CD4-positive, alpha-beta T cell treated with Interleukin-17A for 1 hour (primary cell): ENCODE measurements at regions not wholly inside any gene's neighbourhood (a gene's known extent, or its start where the extent isn't known, plus 50 kb on each side); places are given as distances from the start of the nearest gene placed in this dataset.
"Not testable (repeated sequence)": the region's sequence is repeated elsewhere in the genome, so short reads cannot be mapped to it uniquely, and the experiment has no call there.

Experiments used
- DNase-seq: peaks from one replicate; pipeline ENCODE4 v3.0.0-alpha.2; 2020

DNA sequence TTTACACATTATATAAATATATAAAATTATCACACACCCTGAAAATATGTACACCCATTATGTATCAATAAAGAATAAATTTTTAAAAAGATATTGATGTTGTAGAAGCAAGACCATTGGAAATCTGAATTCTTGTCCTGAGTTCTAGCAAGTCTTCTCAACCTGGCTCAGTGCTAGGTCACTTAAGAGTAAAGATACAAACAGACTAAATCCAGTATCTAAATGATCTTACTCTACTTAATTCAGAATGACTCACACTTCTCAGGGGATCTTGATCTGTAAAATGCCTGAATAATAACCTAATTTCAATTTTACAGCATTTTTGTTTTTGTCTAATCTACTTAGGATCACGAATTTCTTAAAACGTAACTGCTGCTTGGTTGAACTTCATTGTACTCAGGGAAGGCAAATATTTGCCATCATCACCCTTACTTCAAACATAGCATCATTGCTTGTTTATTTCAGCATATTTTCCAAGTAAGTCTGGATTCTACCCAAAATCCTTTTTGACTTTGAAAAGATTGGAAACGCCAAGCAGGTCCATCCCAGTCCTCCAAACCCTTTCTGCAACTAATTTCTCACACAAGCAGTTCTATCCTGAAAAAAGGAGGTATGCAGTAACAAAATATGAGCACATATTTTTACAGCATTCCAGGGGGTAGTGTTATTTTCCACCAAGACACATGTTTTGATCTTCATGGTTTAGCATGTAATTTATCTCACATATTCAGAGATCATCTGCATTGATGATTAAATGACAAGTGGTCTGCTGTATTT, 582.6 kb downstream of the PSAT1 start:
- DNase-seq = no peak

DNA sequence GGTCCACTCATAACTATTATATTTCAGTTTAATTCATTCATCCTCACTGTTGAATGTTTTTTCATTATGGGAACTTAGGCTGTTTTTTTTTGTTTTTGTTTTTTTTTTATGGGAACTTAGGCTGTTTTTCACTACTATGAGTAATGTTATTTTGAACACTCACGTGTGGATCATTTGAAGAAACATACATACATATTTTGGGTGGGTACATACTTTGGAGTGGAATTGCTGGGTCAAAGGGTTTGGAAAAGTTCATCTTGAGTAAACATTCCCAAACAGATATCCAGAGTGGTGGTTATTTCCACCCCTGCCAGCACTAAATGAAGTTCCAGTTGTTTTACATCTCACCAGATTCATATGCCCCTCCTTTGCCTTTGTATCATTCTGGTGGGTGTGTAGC, 584.4 kb downstream of the PSAT1 start:
- no peak for DNase-seq

DNA sequence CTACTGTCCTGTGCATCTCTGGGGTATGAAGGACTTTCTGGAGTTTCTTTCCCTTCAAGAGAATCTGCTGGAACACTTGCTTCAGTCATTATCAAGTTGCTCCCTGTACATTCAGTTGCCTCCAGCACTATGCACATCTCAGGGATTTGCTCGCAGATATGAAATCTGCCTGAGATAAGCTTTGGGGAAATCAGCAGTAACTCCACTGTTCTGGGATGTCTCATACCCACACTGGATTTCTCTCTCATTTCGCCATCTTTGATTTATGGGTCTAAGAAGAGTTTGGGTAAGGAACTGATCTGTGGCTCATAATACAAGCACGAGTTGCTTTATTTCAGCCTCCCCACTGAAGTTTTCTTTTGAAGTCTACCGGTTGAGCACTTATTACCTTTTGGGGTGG, 585.6 kb downstream of the PSAT1 start:
- DNase-seq = no peak

DNA sequence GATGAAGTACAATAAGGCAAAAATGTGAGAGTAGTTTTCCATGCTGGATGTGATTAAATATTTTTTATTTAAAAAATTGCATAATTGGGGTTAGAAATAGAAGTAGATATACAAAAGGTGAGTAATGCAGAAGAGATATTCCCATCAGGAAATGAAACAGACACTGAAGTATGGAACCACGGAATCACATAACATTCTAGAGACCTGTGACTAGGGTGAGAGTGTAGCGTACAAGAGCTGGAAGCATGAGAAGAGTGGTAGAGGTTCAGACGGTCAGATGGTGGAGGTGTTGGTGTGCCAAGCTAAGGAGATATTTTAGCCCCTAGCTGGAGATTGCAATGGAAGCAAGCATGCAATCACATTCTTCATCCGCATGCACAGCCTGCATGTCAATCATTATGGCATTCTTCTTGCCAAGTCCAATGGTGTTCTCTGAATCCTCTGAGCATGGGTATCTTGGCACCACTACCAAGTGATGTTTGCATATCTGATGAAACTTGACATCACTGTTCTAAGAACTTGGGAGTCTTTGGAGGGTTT, 587.8 kb downstream of the PSAT1 start:
- DNase-seq = no peak

DNA sequence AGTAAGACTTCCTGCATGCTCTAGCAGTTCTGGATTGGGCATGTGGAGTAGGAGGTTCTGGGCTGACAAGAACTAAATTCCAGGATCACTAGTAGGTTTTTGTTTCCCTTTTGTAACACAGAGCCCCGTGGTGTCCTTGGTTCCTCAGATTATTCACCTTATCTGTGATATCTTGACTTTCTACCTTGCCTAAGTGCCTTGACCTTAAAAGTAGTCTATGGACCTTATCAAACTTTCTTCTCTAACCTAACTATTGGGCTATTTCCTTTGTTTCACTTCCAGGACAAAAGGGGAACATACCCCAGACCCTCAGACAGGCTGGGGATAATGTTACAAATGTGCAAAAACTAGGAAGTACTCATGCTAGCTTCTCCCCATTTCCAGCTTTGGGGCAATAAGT, 595.3 kb downstream of the PSAT1 start:
- no peak for DNase-seq

DNA sequence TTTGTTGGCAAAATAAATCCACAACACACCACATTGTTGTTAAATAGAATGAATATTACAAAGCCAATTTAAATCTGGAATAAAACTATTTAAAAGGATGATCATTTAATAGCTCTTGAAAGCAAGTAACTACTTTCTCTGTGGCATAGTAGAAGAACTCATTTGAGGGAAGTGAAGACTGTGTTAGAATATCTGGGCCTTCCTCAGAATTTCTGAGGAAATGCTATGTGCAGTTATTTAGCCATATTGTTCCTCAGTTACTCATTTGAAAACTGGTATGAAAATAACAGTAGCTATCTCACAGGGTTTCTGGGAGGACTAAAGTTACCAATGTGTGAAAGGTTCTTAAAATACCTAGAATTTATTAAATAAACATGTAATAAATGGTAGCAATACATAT, 595.8 kb downstream of the PSAT1 start:
- DNase-seq = no peak

DNA sequence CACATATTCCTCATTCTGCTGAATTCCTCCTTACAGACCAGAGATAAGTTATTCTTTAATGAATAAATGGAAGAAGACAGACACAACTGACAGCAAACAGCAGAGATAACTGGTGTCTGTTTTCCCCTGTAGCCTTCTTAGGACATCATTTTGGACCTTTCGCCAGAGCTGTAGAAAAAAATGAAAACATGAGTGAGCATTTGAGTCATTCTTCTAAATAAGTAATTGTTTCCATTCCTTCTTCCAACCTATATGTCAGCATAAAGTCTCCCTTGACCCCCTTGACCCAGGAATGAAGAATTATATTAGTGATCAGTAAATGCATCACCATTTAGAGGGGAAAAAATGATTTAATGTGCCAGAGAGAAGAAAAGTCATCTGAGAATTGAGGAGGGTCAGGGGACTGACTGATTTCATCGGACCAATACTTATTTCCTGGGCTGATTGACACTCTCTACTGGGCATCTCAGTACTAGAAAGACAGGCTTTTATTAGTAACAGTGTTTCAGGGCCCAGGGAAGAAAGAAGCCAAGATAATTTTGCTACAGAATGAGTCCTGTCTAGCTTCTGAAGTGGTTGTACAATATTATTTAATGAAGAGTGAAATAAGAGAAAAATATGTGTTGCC, 597.0 kb downstream of the PSAT1 start:
- DNase-seq = no peak

DNA sequence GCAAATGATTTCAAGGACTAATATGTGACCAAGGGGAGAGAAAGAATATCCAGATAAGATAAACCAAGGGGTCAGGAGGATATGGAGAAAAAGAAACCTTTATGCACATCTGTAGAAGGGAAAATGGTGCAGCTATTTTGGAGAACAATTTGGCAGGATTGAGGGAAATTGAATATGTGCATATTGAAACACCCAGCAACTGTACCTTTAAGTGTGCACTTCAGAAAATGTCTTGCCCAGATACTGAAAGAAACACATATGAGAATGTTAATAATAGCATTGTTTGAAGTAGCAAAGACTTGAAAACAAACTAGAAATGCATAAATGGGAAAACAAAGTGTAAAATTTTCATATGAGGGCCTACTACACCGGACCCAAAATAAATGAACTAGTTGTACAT, 599.6 kb downstream of the PSAT1 start:
- no peak for DNase-seq

DNA sequence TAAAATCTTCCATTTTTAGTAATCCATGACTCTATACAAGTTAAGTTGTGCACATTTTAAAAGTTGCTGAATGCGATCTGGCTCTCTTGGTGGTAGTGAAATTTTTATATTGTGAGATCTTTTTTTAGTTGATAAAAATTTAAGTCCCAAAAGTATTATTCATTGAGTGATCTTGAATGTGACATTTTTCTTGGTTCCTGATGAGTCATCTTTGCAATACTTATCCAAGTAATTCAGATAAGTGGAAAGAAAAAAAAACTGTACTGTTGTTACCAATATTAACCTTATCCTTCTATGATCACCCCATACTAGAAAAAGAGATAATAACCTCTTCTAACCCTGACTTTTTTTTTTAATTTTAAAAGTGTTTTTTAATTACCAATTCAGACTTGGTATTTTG, 601.3 kb downstream of the PSAT1 start:
- no peak for DNase-seq

DNA sequence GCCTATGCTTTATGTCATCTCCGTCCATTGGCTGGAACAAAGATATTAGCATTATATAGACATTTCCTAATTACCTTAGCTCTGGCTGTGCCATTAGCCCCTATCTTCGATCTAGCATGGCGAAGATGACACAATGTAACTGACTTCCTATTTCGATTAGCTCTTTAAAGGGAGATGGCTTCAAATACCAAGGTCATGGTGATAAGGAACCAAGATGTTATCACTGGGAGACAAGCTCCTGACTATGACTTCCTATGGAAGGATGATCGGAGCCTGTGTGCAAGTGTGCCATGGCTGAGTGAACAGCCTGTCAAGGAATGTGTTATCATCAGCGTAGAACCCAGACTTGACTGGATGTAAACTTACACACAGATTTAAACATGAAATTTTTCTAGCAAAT, 602.1 kb downstream of the PSAT1 start:
- no peak for DNase-seq

DNA sequence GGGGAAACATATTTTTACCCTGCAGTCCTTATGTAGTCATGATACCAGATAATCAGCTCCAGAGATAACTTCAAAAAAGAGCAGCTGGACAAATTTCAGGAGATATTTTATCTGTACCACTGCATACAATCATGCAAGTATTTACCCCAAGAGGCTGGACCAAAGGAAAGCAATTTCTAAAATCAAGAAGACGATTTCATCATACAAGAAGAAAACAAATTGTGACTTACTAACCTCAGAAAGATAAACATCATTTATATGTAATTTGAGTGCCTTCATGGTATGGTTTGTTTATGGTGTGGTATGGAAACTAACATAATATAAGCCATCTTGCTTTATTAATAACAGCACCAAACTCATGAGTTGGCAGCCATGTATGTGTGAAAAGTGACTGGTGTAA, 603.6 kb downstream of the PSAT1 start:
- DNase-seq = no peak

DNA sequence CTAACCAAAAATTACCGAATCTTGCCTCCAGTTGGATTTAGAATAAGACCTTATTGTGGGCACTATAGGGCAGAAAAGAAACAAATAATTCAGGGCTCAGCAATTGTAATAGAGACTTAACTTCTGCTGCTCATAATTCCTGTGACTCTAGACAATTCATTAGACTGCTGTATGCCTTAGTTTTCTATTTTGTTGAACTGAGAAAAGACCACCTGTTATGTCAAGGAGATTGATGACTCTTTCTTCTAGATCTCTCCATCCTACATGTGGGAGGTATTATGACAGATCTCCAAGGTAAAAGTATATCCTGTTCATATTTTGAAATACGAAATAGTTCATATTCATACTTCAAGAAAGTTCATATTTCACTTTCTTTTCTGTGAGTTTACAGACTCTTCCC, 605.1 kb downstream of the PSAT1 start:
- no peak for DNase-seq

DNA sequence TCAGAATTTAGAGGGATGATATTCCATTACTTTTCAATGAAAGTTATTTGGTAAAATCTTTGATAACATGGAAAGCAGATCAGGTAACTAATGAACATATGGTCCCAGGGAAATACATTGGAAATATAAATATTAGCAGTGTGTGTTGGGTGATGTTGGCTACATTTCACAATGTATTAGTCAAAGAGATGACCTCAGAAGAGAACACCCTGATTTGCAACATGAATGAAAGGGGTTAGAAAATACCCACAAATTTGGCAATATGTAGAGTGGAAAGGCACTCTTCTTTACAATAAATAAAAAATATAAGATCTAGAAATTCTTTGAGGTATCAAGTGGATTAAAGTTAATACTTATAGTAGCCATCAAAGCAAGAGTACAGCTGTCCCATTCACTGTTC, 606.7 kb downstream of the PSAT1 start:
- no peak for DNase-seq

DNA sequence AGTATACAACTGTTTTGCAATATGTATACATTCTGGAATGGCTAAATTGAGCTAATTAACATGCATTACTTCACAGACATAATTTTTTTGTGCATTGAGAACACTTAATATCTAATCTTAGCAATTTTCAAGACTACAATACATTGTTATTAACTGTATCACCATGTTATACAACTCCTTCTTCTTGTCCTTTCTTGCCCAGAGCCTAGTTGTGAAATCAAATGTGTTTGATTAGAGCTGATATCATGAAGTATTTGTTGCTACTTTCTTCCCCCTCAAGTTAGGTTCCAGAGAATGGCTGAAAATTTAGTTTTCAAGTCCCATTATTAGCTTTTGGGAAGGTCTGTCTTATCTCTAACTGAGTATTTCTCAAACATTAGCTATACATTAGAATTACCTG, 607.8 kb downstream of the PSAT1 start:
- DNase-seq = no peak

DNA sequence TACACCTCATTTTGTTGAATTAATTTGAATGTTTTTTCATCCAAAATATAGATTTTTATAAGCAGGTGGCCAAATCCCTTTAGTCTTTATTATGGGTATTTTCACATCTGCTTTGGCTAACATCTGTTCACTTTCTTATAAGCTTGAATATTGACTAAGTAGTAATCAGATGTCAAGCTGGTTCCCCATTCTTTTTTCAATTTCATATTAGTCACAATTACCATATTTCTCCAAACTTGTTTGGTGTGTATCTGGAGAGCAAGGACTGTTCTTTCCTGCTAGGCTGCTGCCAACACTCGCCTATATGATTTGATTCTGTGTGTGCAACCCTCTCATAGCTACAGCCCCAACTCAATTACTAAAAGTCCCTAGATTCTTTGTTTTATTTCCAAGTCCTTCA, 608.5 kb downstream of the PSAT1 start:
- no peak for DNase-seq

DNA sequence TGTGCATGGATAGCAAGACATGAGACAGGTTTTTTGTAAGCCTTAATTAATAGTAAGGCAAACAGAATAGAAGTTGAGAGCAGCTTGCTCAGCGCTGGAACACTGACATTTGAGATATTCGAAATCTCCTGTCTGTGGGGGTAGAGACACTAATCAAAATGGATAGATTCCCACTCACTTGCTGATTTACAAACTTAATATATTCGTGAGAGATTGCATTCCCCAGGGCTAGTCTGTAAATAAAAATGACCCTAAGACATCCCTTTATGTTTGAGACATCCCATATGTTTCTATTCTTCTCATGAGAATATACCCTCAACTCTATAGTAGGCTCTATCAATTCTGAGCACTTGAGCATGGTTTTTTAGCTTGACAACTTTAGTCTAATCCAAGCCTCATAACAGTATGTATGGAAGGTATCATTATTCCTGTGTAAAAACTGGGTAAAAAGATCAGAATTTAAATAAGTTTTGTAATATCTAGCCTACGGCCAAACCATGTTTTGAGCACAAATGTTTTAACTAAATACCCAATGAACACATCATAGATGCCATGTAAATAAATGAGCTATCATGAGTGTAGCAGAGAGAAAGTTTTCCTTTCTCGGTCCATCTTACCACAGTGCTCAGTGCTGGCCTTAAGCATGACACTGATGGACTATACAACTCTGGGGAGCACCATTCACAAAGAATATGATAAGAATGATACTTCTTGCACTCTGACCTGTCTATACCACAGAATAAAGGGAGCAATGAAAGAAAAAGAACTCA, 609.2 kb downstream of the PSAT1 start:
- DNase-seq = no peak

DNA sequence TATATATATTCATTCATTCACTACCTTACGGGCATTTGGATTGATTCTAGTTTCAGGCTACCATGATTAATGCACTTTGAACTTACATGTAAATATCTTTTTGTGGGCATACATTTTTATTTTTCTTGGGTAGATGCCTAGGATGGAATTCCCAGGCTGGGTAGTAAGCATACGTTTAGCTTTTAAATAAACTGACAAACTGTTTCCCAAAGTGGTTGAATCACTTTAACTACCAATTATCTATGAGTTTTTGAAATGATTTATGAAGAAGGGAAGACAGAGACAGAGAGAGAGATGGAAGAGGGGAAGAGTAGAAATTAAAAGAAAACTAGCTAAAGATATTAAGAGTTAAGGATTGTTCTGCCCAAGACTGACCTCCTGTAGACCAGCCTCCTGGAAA, 612.6 kb downstream of the PSAT1 start:
- DNase-seq = no peak

DNA sequence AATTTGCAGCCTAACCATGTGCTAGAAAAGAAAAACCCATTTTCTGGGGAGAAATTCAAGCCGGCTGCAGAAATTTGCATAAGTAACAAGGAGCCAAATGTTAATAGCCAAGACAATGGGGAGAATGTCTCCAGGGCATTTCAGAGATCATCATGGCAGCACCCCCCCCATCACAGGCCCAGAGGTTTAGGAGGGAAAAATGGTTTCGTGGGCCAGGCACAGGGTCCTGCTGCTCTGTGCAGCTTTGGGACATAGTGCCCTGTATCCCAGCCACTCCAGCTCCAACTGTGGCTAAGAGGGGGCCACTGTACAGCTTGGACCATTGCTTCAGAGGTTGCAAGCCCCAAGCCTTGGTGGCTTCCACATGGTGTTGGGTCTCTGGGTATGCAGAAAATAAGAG, 620.0 kb downstream of the PSAT1 start:
- DNase-seq = not testable (repeated sequence)

DNA sequence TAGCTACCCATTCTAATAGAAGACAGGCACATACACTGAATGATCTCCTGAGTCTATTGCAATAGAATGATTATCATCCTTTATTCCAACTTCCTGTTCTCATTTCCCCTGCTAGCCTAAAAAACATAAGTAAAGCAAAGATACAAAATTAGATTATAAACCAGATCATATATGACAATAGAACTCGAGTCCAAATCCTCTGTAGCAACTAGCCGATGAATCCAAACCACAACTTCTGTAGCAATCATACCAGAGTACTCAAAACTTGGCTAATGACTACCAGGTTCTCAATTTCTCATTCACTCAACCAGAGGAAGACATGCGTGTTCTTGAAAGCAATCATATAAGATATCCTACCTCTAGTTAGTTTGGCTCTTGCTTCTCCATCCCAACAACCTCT, 622.1 kb downstream of the PSAT1 start:
- DNase-seq = no peak

DNA sequence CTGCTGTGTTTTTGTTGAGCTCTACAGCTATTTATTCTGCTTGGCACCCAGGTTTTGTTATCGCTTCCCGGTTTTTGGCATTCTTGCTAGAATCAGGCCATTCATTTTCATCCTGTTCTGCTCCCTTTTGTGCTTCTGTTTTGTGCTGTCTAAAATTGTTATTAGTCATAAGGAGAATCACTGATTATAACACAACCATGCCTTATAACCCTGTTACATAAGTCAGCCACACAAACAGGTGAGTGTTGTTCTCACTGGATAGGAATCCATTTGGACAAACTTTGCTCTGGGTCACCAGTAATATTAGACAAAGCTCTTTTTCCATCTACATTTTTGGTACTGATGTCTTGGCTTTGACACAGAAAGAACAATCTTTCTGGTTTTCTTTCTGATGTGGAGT, 622.8 kb downstream of the PSAT1 start:
- no peak for DNase-seq

DNA sequence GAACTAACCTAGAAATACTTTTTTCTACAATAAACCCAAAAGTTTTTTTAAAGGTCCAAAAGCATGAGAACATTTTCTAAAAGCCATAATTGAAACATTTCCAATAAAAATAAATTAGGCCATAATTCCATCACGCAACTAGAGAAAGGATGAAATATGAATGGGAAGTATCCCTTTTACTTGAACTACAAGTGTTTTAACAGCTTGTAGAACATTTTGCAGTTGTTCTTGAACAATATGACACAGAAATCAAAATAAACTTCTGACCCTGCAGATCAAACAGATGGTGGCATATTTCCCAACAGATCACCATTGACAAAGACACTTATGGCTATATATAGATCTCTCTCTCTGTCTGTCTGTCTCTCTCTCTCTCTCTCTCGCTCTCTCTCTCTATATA, 624.4 kb downstream of the PSAT1 start:
- DNase-seq = no peak

DNA sequence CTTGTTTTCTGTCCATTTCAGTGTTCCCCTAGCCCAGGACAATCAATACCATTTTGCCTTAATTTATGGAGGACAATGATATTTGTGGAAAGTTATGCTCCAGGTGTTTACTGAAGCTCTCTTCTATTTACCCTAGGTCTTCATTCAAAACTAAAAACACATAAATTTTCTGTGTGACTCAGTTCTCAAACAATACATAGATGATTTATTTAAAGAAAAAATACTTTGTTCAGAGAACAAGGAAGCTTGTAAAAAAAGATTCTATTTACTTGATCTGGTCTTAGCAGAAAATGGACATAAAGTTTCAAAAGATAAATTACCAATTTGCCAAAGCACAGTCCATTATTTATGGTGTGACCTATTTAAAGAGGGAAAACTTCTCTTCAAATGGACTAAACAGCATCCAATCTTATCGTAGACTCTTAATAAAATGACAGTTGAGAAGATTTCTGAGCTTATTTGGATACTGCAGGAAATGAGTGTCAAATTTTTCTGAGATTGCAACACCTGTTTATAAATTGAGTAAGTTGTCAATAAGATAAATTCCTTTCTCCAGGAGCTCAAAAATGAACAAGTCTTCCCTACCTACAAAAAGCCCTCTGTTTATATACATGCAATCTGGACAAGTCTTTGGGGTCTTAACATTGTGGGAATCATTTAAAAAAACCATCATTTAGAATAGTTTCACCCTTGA, 627.2 kb downstream of the PSAT1 start:
- DNase-seq = no peak
